ENCODE measurements at regions not wholly inside any gene's neighbourhood (a gene's known extent, or its start where the extent isn't known, plus 50 kb on each side); places are given as distances from the start of the nearest gene placed in this dataset.

DNA sequence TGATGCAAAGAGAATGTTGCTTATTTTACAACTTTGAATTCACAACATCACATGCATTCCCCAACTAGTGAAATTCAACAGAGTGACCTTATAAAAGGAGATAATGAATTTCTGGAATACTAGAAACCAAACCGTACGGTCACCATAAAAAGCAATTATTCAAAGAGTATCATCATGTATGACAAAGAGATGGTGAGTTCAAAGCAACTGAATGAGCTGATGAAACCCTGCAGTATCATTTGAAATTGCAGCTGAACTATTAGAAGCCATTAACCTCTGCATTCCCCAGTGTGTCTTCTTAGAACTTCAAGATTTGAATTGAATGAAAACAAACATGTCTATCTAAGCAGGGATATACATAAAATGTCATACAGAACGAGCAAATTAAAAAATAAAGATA is 172.4 kb downstream of the SLITRK2 start:
- TF ChIP-seq GABPA (IDR thresholded peaks at IDR 0.05; ENCODE audit: borderline replicate concordance, insufficient read depth, low read length) (no peak), NRF1 (IDR thresholded peaks at IDR 0.05; ENCODE audit: low read depth, low read length) (no peak), POLR2A (IDR thresholded peaks at IDR 0.05; ENCODE audit: control extremely low read depth in 1 of 2, low read depth in 2 of 2, low read length in 2 of 2) (no peak), RAD21 (IDR thresholded peaks at IDR 0.05 in 1 of 2, conservative IDR thresholded peaks at IDR 0.05 in 1 of 2; ENCODE audit: low read depth in 2 of 2, low read length in 2 of 2) (no peak), PHF8 (conservative IDR thresholded peaks at IDR 0.05; ENCODE audit: low read depth, low read length) (no peak), SUZ12 (IDR thresholded peaks at IDR 0.05; ENCODE audit: low read length) (no peak), RFX5 (IDR thresholded peaks at IDR 0.05; ENCODE audit: borderline replicate concordance, low read depth, low read length) (no peak), CHD2 (IDR thresholded peaks at IDR 0.05; ENCODE audit: low read length) (no peak), MAFK (IDR thresholded peaks at IDR 0.05; ENCODE audit: low read depth, low read length) (no peak)
- TF ChIP-seq, protein P1, sequence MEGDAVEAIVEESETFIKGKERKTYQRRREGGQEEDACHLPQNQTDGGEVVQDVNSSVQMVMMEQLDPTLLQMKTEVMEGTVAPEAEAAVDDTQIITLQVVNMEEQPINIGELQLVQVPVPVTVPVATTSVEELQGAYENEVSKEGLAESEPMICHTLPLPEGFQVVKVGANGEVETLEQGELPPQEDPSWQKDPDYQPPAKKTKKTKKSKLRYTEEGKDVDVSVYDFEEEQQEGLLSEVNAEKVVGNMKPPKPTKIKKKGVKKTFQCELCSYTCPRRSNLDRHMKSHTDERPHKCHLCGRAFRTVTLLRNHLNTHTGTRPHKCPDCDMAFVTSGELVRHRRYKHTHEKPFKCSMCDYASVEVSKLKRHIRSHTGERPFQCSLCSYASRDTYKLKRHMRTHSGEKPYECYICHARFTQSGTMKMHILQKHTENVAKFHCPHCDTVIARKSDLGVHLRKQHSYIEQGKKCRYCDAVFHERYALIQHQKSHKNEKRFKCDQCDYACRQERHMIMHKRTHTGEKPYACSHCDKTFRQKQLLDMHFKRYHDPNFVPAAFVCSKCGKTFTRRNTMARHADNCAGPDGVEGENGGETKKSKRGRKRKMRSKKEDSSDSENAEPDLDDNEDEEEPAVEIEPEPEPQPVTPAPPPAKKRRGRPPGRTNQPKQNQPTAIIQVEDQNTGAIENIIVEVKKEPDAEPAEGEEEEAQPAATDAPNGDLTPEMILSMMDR (IDR thresholded peaks at IDR 0.05; ENCODE audit: control extremely low read depth in 1 of 3, insufficient read depth in 1 of 3, low read depth in 1 of 3, low read length in 3 of 3) = no peak
